K562 (cell line): ENCODE measurements at regions not wholly inside any gene's neighbourhood (a gene's known extent, or its start where the extent isn't known, plus 50 kb on each side); places are given as distances from the start of the nearest gene placed in this dataset.

Source experiments
- ATAC-seq: fragments of 200-7000 bp; cut with Tn5 transposase; 3 replicates; pipeline ENCODE4 v1.9.1; 2020; ENCODE audit warnings: moderate library complexity
- BruUV-seq: library from RNA; stranded (reverse); fragments of 400-500 nt; replicated peaks from 2 replicates; lab custom pipeline; 2021; lab: Mats Ljungman, UMichigan
- CTCF ChIA-PET: fragments of 300-600 bp; formaldehyde crosslinking; extraction: SDS; loops from one replicate; lab custom pipeline; 2021; ENCODE audit warnings: low intra/inter-chr PET ratio; lab: Yijun Ruan, JAX
- POLR2A ChIA-PET: fragments of 300-600, 350-650 bp; sonication (Branson Sonifier 250); formaldehyde crosslinking; extraction: SDS; loops from one replicate; lab custom pipeline; 2021; ENCODE audit warnings: antibody characterized with exemption, inconsistent platforms; lab: Yijun Ruan, JAX
- DNase-seq, 4 experiments: peaks; one replicate each; pipeline versions ENCODE4 v3.0.0 to v3.0.0-alpha.2; 2011 to 2018; ENCODE audit warnings: low spot score in 3 of 4, mixed read lengths in 3 of 4; ENCODE audit errors: extremely low read depth in 1 of 4
- FAIRE-seq: peaks from 2 replicates; lab custom pipeline; 2011; peaks lifted over from hg19 to GRCh38; lab: Jason Lieb, UNC
- H2AFZ ChIP-seq: 2 replicates; pipeline ENCODE4 v1.6.0; 2011; ENCODE audit warnings: low read depth, low read length, control low read depth, inconsistent platforms
- H3K27ac ChIP-seq: fragments of 200-600 bp; 3 replicates; pipeline ENCODE4 v1.8.0; 2011; ENCODE audit warnings: low read depth, mild to moderate bottlenecking, control low read depth, inconsistent platforms, low read length, moderate library complexity, mixed read lengths; ENCODE audit errors: extremely low read depth
- H3K27me3 ChIP-seq, 2 experiments: fragments of 300-600 bp in 1 of 2; 2 replicates in 1 of 2; 3 replicates in 1 of 2; pipeline versions ENCODE4 v1.6.0 to v1.8.0; 2011; ENCODE audit warnings: inconsistent platforms in 2 of 2, low read length in 2 of 2, mild to moderate bottlenecking in 1 of 2, mixed read lengths in 1 of 2, moderate library complexity in 1 of 2; ENCODE audit not compliant: control insufficient read depth in 2 of 2, insufficient read depth in 2 of 2
- H3K36me3 ChIP-seq: fragments of 300-600 bp; 3 replicates; pipeline ENCODE4 v1.8.0; 2011; ENCODE audit warnings: mild to moderate bottlenecking, low read length, inconsistent platforms; ENCODE audit not compliant: control insufficient read depth, insufficient read depth
- H3K4me1 ChIP-seq, 2 experiments: fragments of 200-600 bp in 1 of 2; replicated peaks in 1 of 2; 2 replicates in 1 of 2; 3 replicates in 1 of 2; pipeline versions ENCODE4 v1.5.1 to v1.8.0; 2011; ENCODE audit warnings: inconsistent platforms in 2 of 2, low read length in 2 of 2, mild to moderate bottlenecking in 1 of 2, mixed read lengths in 1 of 2, moderate library complexity in 1 of 2; ENCODE audit not compliant: control insufficient read depth in 2 of 2, insufficient read depth in 2 of 2
- H3K4me2 ChIP-seq: 2 replicates; pipeline ENCODE4 v1.6.1; 2011; ENCODE audit warnings: low read length, control low read depth, inconsistent platforms, mixed read lengths; ENCODE audit not compliant: insufficient read depth
- H3K4me3 ChIP-seq: fragments of 200-600 bp; sonication (generic), shearing (Covaris generic); 2 replicates; pipeline ENCODE4 v1.5.1; 2016; ENCODE audit warnings: control low read depth, inconsistent platforms
- H3K79me2 ChIP-seq: fragments of 200-600 bp; 3 replicates; pipeline ENCODE4 v1.8.0; 2011; ENCODE audit warnings: low read length, inconsistent platforms; ENCODE audit not compliant: control insufficient read depth, insufficient read depth
- H3K9ac ChIP-seq, 2 experiments: 2 replicates each; pipeline versions ENCODE4 v1.6.0 to v1.6.1; 2011; ENCODE audit warnings: low read depth in 2 of 2, low read length in 2 of 2, control low read depth in 1 of 2, inconsistent platforms in 1 of 2, mild to moderate bottlenecking in 1 of 2, mixed read lengths in 1 of 2; ENCODE audit not compliant: insufficient read depth in 1 of 2
- H3K9me1 ChIP-seq: one replicate; pipeline ENCODE4 v1.6.0; 2011; ENCODE audit warnings: inconsistent platforms, mild to moderate bottlenecking, low read length, moderate library complexity; ENCODE audit not compliant: control insufficient read depth, insufficient read depth
- H3K9me3 ChIP-seq: replicated peaks from 2 replicates; pipeline ENCODE4 v1.5.1; 2011; ENCODE audit warnings: low read depth, low read length, inconsistent platforms; ENCODE audit not compliant: control insufficient read depth, insufficient read depth
- H4K20me1 ChIP-seq: replicated peaks from 2 replicates; pipeline ENCODE4 v1.6.1; 2011; ENCODE audit warnings: low read length, inconsistent platforms, mixed read lengths; ENCODE audit not compliant: control insufficient read depth, insufficient read depth
- ASH1L ChIP-seq: fragments of 450-650 bp; IDR thresholded peaks from 2 replicates; pipeline ENCODE4 v1.6.1; 2018; ENCODE audit warnings: borderline replicate concordance, mild to moderate bottlenecking, low read depth; ENCODE audit not compliant: partially characterized antibody
- ESRRA ChIP-seq: fragments of 450-650 bp; IDR thresholded peaks from 2 replicates; pipeline ENCODE4 v1.6.1; 2014; ENCODE audit warnings: low read depth, mild to moderate bottlenecking, moderate library complexity, borderline replicate concordance
- FOXJ2 ChIP-seq: fragments of 200-800 bp; sonication (Bioruptor generic); IDR thresholded peaks from 2 replicates; pipeline ENCODE4 v1.6.1; 2016; ENCODE audit warnings: missing genetic modification characterization, missing compliant biosample characterization
- MYBL2 ChIP-seq, 2 experiments: fragments of 450-650 bp in 1 of 2; sonication (generic) in 1 of 2; formaldehyde crosslinking in 1 of 2; IDR thresholded peaks; 2 replicates each; pipeline versions ENCODE4 v1.6.1 to v1.8.1; 2017 to 2022; ENCODE audit warnings: borderline replicate concordance in 1 of 2, inconsistent platforms in 1 of 2, low read depth in 1 of 2, mild to moderate bottlenecking in 1 of 2, missing genetic modification reagents in 1 of 2, moderate library complexity in 1 of 2
- NFATC3 ChIP-seq: fragments of 450-650 bp; IDR thresholded peaks from 2 replicates; pipeline ENCODE4 v1.6.1; 2017; ENCODE audit warnings: mild to moderate bottlenecking
- POU5F1 ChIP-seq: fragments of 150-350 bp; IDR thresholded peaks from 2 replicates; pipeline ENCODE4 v1.6.1; 2014; ENCODE audit warnings: borderline replicate concordance, low read length, low read depth, mild to moderate bottlenecking; ENCODE audit not compliant: partially characterized antibody
- TBP ChIP-seq: optimal IDR thresholded peaks from 2 replicates; pipeline ENCODE3; 2011; ENCODE audit warnings: low read depth, low read length, improper control_type of control experiment
- ZNF197 ChIP-seq: fragments of 200-800 bp; sonication (Bioruptor generic); IDR thresholded peaks from 2 replicates; pipeline ENCODE4 v1.6.1; 2016; ENCODE audit warnings: low read depth, missing genetic modification characterization, missing compliant biosample characterization
- ZNF431 ChIP-seq: sonication (generic); formaldehyde crosslinking; IDR thresholded peaks from 2 replicates; pipeline ENCODE4 v1.8.0; 2022; ENCODE audit warnings: mild to moderate bottlenecking, missing genetic modification reagents
- WGBS: fragments of 100-300 bp; shearing (Covaris generic); methylation state at CpG from one replicate; pipeline ENCODE4 v1.1.6; 2016; ENCODE audit warnings: low coverage, mixed read lengths; ENCODE audit not compliant: insufficient coverage; ENCODE audit errors: missing lambda C conversion rate; 5-methylcytosine and 5-hydroxymethylcytosine counted together
- in situ Hi-C: fragments of 300-500 bp; cut with MboI; formaldehyde crosslinking; loops from 4 replicates; pipeline ENCODE4 v1.15.0; 2018; ENCODE audit warnings: inconsistent platforms, mixed read lengths
- intact Hi-C: fragments of 100-400 bp; cut with micrococcal nuclease; formaldehyde crosslinking; loops from 2 replicates; pipeline ENCODE4 v1.14.2; 2022
- TF ChIP-seq, protein P1 (sequence below): sonication (generic); formaldehyde crosslinking; IDR thresholded peaks from 2 replicates; pipeline ENCODE4 v1.8.0; 2022; ENCODE audit warnings: mild to moderate bottlenecking, missing genetic modification reagents
- TF ChIP-seq, protein P2 (sequence below): fragments of 250-450 bp; sonication (Bioruptor Pico); IDR thresholded peaks from 2 replicates; pipeline ENCODE4 v1.8.0; 2022; ENCODE audit warnings: moderate library complexity, mild to moderate bottlenecking, inconsistent platforms
- TF ChIP-seq, protein P3 (sequence below): sonication (generic); formaldehyde crosslinking; IDR thresholded peaks from 2 replicates; pipeline ENCODE4 v1.8.0; 2023; ENCODE audit warnings: mild to moderate bottlenecking, missing genetic modification reagents
- TF ChIP-seq, protein P4 (sequence below): fragments of 250-450 bp; sonication (Bioruptor Pico); IDR thresholded peaks from 2 replicates; pipeline ENCODE4 v1.4.0; 2020; ENCODE audit warnings: mild to moderate bottlenecking, moderate library complexity, borderline replicate concordance
- TF ChIP-seq, protein P5 (sequence below): fragments of 250-450 bp; sonication (Bioruptor Pico); IDR thresholded peaks from 2 replicates; pipeline ENCODE4 v1.8.0; 2021; ENCODE audit warnings: mild to moderate bottlenecking, moderate library complexity

DNA sequence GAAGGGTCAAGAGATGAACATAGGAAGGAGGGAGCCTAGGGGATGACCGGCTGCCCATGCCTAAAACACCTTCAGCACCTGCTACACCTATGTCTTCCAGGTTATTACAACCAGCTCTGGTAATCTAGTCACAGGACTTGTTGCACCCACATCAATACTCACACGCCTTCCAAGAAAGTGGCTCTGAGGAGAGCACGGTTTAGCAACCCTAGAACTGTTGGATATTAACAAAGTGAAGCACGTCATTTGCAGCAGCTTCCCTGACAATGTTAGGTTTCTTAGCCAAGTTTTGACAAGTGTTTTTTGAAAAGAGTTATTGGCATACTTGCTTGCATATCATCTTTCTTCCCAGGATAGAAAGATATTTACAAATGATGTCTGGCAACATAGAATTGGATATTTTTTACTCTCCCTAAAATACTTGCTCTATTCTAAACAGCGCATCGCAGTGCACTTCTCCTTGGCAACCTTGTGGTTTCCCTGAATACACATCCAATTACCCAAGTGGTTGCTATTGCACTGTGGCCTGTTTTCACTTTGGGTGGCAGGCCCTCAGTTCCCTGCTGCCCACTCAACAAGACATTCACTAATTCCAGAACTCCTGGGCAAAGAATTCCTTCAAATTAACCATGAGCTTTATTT is 94.3 kb upstream of the ARHGAP42 start:
- DNase-seq: no peak
- no peaks in the 10 kb centered on the region for H3K27me3 ChIP-seq
- no peak overlapping the region for H3K9ac ChIP-seq
- H3K9me1 ChIP-seq: no peaks in the 10 kb centered on the region
- intact Hi-C loops (no loop called here), in situ Hi-C loops (no loop called here)
- ATAC-seq: no peak
- no peaks in the 10 kb centered on the region for H3K79me2 ChIP-seq
- POLR2A ChIA-PET: no interaction called here
- H3K4me3 ChIP-seq: no peak overlapping the region
- no peaks in the 10 kb centered on the region for H3K9me3 ChIP-seq
- no peaks in the 10 kb centered on the region for H3K36me3 ChIP-seq
- no peak for FAIRE-seq
- H3K4me1 ChIP-seq: no peaks in the 10 kb centered on the region
- no peak overlapping the region for H3K27ac ChIP-seq
- H4K20me1 ChIP-seq: no peaks in the 10 kb centered on the region
- H2AFZ ChIP-seq: no peak overlapping the region
- CTCF ChIA-PET: no interaction called here
- no peak overlapping the region for H3K4me2 ChIP-seq
- WGBS: 6% methylated on average over 6 of the region's 6 CpGs
- no TSS peak for BruUV-seq
- TF ChIP-seq NFATC3: no peak
- TF ChIP-seq, protein P1, sequence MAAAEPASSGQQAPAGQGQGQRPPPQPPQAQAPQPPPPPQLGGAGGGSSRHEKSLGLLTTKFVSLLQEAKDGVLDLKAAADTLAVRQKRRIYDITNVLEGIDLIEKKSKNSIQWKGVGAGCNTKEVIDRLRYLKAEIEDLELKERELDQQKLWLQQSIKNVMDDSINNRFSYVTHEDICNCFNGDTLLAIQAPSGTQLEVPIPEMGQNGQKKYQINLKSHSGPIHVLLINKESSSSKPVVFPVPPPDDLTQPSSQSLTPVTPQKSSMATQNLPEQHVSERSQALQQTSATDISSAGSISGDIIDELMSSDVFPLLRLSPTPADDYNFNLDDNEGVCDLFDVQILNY (CRISPR knock-in tag): no peak
- TF ChIP-seq ESRRA: no peak
- TF ChIP-seq, protein P2, sequence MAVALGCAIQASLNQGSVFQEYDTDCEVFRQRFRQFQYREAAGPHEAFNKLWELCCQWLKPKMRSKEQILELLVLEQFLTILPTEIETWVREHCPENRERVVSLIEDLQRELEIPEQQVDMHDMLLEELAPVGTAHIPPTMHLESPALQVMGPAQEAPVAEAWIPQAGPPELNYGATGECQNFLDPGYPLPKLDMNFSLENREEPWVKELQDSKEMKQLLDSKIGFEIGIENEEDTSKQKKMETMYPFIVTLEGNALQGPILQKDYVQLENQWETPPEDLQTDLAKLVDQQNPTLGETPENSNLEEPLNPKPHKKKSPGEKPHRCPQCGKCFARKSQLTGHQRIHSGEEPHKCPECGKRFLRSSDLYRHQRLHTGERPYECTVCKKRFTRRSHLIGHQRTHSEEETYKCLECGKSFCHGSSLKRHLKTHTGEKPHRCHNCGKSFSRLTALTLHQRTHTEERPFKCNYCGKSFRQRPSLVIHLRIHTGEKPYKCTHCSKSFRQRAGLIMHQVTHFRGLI: no peak
- no peak for TF ChIP-seq MYBL2 (IDR thresholded peaks at IDR 0.05; ENCODE audit: low read depth)
- TF ChIP-seq MYBL2 (CRISPR knock-in tag; IDR thresholded peaks at IDR 0.05; ENCODE audit: borderline replicate concordance): no peak
- no peak for TF ChIP-seq ZNF197 (CRISPR knock-in tag)
- no peak for TF ChIP-seq POU5F1
- TF ChIP-seq, protein P3, sequence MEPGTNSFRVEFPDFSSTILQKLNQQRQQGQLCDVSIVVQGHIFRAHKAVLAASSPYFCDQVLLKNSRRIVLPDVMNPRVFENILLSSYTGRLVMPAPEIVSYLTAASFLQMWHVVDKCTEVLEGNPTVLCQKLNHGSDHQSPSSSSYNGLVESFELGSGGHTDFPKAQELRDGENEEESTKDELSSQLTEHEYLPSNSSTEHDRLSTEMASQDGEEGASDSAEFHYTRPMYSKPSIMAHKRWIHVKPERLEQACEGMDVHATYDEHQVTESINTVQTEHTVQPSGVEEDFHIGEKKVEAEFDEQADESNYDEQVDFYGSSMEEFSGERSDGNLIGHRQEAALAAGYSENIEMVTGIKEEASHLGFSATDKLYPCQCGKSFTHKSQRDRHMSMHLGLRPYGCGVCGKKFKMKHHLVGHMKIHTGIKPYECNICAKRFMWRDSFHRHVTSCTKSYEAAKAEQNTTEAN (CRISPR knock-in tag): no peak
- TF ChIP-seq, protein P4, sequence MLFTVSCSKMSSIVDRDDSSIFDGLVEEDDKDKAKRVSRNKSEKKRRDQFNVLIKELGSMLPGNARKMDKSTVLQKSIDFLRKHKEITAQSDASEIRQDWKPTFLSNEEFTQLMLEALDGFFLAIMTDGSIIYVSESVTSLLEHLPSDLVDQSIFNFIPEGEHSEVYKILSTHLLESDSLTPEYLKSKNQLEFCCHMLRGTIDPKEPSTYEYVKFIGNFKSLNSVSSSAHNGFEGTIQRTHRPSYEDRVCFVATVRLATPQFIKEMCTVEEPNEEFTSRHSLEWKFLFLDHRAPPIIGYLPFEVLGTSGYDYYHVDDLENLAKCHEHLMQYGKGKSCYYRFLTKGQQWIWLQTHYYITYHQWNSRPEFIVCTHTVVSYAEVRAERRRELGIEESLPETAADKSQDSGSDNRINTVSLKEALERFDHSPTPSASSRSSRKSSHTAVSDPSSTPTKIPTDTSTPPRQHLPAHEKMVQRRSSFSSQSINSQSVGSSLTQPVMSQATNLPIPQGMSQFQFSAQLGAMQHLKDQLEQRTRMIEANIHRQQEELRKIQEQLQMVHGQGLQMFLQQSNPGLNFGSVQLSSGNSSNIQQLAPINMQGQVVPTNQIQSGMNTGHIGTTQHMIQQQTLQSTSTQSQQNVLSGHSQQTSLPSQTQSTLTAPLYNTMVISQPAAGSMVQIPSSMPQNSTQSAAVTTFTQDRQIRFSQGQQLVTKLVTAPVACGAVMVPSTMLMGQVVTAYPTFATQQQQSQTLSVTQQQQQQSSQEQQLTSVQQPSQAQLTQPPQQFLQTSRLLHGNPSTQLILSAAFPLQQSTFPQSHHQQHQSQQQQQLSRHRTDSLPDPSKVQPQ (CRISPR knock-in tag): no peak
- TF ChIP-seq ZNF431 (CRISPR knock-in tag): no peak
- no peak for TF ChIP-seq ASH1L
- no peak for TF ChIP-seq TBP
- TF ChIP-seq FOXJ2: no peak
- TF ChIP-seq, protein P5, sequence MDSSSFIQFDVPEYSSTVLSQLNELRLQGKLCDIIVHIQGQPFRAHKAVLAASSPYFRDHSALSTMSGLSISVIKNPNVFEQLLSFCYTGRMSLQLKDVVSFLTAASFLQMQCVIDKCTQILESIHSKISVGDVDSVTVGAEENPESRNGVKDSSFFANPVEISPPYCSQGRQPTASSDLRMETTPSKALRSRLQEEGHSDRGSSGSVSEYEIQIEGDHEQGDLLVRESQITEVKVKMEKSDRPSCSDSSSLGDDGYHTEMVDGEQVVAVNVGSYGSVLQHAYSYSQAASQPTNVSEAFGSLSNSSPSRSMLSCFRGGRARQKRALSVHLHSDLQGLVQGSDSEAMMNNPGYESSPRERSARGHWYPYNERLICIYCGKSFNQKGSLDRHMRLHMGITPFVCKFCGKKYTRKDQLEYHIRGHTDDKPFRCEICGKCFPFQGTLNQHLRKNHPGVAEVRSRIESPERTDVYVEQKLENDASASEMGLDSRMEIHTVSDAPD (CRISPR knock-in tag): no peak
